Astrocyte of the hippocampus (primary cell): ENCODE measurements at regions not wholly inside any gene's neighbourhood (a gene's known extent, or its start where the extent isn't known, plus 50 kb on each side); places are given as distances from the start of the nearest gene placed in this dataset.

Source experiments
- DNase-seq: peaks from one replicate; pipeline ENCODE4 v3.0.0; 2011; ENCODE audit warnings: low read depth, low spot score

GRCh38 chr18:24561369-24561965 lies 101.0 kb downstream of the HRH4 start:
- DNase-seq, result no peak

DNA sequence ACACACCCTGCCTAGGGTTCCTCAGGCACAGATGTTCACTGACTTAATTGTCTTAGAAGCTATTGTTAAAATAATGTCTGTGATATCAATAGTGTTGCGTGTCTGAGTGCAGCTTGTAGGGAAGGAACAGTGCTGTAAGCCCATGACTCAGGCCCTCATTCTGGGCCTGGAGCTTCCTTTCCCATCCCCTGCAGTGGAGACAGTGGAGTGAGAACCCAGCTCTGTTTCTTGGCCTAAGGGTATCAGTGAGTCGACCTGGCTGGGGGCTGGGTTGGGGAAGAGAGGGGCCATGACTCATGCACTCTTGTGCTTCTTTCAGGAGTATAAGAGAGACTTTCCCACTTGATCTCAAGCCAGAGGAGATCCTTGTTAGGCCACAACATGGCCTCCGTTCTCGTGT lies 106.8 kb downstream of the HRH4 start:
- DNase-seq, result peak; percentile 44

DNA sequence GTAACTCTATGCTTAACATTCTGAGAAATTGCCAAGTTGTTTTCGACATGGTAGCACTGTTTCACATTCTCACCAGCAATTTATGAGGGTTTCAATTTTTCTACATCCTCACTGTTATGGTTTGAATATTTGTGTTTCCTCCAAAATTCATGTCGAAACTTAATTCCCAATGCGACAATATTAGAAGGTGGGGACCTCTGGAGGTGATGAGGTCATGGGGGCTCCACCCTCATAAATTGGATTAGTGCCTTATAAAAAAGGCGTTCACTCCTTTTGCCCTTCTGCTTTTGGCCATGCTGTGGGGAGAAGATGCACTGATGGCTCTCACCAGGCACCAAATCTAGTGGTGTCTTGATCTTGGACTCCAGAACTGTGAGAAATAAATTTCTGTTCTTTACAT lies 110.3 kb downstream of the HRH4 start:
- DNase-seq, result no peak

DNA sequence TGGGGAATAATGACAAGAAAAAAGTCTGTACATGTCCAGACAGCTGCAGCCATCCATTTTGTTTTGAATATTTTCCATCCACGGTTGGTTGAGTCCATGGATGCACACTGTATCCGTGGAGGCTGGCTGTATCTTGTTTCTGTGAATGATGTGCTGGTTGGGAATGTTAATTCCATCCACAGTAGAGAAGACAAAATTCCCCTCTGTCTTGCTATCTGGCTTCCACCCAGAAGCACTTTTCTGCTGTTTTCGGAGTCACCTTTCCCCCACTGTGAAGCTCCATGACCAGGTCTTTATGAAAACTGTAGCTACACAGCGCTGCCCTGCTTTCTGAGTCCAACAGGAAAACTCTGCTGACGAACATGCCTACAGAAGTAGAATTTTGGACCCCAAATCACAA lies 122.3 kb downstream of the HRH4 start:
- DNase-seq, result no peak

- DNase-seq, result no peak
Observed at GRCh38 chr18:24584205-24584604, 123.8 kb downstream of the HRH4 start.

DNA sequence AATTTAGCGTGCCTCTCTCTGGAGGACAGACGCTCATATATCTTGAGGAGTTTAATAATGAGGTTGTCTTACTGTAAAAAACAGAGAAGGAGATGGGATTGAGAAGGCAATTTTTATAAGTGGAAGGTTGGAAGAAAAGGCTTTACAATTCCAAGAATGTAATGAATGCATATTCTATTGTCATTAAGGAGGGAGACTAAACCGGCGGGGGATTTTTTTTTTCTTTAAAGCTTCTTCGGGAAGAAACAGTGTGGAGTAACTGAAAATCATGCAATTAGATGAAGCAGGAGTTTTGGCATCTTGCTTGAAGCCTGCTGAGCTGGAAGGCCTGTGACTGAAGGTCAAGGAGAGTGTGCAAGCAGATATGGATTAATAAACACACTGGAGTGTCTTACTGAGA lies 124.4 kb downstream of the HRH4 start:
- peak; percentile 27 for DNase-seq

DNA sequence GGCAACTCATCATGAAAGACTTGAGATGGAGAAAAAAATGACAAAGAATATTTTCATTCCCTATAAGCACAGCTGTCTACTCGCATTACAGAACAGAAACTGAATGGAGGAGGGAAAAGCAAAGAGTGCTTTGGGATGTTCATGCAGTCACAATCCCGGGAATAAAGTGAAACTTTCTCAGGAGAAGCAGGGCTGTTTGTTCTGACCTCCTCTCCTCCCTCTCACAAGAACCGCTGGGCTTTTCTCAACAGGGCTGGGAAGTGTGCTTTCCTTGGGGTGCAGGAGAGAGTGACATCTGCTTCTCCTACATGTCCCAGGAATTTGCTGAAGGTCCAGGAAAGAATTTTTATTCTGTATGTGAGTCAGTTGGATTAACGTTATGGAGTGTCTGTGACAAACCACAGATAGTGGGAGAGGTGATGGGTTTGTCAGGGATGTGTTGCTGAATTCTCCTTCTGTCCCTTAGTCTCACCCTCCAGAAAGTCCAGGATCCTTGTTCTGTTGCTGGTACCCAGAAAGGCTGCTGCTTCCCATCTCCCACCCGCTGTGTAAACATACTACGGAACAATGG lies 125.6 kb downstream of the HRH4 start:
- no peak for DNase-seq

GRCh38 chr18:24586662-24587360 lies 126.4 kb downstream of the HRH4 start:
- no peak for DNase-seq

DNA sequence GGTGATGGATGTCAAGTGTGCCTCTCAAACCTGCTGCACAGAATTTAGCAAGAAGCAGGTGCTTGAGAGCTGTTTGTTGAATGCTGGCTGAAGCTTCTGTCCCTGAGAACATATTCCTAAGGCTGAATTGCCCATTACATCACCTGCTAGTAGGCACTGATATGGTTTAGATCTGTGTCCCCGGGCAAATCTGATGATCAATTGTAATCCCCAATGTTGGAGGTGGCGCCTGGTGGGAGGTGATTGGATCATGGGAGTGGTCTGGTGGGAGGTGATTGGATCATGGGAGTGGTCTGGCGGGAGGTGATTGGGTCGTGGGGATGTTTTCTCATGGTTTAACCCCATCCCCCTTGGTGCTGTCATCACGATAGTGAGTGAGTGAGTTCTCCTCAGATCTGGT lies 128.0 kb downstream of the HRH4 start:
- no peak for DNase-seq

DNA sequence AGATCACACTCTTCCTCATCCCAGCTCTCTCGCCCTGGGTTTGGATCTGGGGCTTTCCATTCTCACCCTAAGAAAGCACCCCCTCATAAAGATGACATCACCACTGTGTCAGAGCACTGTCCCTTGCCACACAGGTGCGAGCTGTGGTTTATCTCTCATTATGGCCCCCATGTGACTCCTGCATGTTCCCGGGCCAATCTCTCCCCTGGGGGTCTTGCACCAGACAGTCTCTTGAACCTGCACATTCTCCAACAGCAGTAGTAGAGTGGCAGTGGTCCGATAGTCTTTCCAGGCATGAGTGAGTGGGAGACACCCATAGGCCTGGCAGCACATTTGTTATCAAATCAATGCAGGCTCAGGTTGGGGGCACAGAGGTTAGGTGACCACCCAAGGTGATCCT lies 130.5 kb downstream of the HRH4 start:
- DNase-seq, result no peak

- no peak for DNase-seq
Observed at GRCh38 chr18:24593401-24593800, 133.0 kb downstream of the HRH4 start.

- DNase-seq, result no peak
Observed at GRCh38 chr18:24593886-24594285, 133.4 kb downstream of the HRH4 start.

GRCh38 chr18:24595561-24596031 lies 135.2 kb downstream of the HRH4 start:
- no peak for DNase-seq

GRCh38 chr18:24600076-24600654 lies 139.7 kb downstream of the HRH4 start:
- peak; percentile 72 for DNase-seq

GRCh38 chr18:24601585-24601984 lies 141.1 kb downstream of the HRH4 start:
- DNase-seq, result no peak

DNA sequence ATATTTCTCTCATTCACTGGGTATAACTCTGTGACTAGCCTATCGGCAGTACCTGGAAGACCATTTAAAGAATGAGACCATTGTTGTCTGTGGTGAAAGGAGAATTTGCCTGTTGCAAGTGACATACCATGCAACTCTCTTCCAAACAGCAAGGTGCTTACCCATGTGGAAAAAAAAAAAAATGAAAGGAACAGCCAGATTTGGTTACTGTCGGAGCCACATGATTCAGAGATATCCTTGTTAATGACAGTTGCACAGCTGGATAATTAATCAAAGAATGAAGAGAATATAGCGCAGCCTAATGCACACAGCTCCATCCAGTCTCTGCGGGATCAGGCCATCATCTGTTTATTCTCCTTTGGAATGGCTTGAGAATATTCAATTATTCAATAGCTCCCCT lies 141.8 kb downstream of the HRH4 start:
- DNase-seq, result no peak

DNA sequence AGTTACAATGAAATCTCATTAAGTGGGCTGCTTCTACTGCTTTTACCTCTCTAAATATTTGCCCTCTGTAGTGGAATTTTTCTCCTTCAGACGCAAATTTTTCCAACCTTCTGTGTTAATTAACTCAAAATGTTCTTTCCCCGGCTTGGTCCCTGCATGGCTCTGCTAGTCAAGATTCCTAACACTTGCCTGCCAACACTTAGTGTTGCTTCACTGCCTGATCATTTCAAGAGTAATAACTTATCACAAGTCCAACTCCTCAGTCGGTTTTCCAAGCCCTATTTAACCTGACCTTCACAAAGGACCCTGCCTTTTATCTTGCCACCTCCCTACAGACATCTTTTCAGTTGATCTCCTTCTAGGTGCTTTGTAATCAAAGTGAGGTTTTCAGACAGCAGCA lies 142.7 kb downstream of the HRH4 start:
- DNase-seq, result no peak

- DNase-seq, result no peak
Observed at GRCh38 chr18:24605444-24605843, 145.0 kb downstream of the HRH4 start.

DNA sequence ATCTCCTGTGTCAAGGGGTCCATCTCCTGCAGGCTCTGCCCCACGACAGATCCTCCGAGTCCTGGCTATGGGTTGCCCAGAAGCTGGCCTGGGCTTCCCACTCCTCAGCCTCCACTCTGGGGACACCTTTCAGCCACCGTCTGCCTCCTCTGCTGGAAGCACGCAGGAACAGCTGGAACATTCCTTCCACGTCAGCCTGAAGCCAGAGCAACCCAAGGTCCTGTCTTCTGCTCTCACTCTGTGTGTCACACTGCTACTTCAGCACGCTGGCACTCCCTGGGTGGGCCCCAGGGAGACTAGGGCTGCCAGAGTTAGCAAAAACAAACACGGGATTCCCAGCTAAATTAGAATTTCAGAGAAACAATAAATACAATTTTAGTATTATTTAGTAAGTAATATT lies 148.8 kb downstream of the HRH4 start:
- DNase-seq, result no peak

DNA sequence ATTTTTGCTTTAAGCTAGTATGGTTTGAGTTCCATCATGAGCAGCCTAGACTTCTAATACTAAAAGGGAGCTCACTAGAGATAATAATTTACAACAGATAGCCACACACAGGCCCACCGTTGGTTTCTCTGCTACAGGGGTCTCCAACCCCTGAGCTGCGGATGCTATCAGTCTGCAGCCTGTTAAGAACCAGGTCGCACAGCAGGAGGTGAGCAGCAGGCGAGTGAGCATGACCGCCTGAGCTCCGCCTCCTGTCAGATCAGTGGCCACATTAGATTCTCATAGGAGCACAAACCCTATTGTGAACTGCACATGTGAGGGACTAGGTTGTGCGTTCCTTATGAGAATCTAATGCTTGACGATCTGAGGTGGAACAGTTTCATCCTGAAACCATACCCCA lies 150.6 kb downstream of the HRH4 start:
- no peak for DNase-seq

GRCh38 chr18:24613896-24614640 lies 153.6 kb downstream of the HRH4 start:
- no peak for DNase-seq

GRCh38 chr18:24616653-24617052 lies 156.2 kb downstream of the HRH4 start:
- DNase-seq, result no peak
